Lower lobe of right lung (tissue), 2 donors: ENCODE measurements at regions not wholly inside any gene's neighbourhood (a gene's known extent, or its start where the extent isn't known, plus 50 kb on each side); places are given as distances from the start of the nearest gene placed in this dataset.

ENCODE experiments used
- ATAC-seq, 2 donors: fragments of 200-7000 bp; cut with Tn5 transposase; one replicate each; pipeline ENCODE4 v1.9.1; 2020 to 2022; ENCODE audit warnings: mild to moderate bottlenecking in 2 of 2, moderate library complexity in 2 of 2
- DNase-seq: peaks from one replicate; pipeline ENCODE4 v3.0.0-alpha.2; 2020
- H3K27ac ChIP-seq: fragments of 200-600 bp; one replicate; pipeline ENCODE4 v1.8.0; 2022
- H3K27me3 ChIP-seq: fragments of 200-600 bp; one replicate; pipeline ENCODE4 v1.8.0; 2022; ENCODE audit warnings: low read depth
- H3K36me3 ChIP-seq: fragments of 200-600 bp; one replicate; pipeline ENCODE4 v1.8.0; 2022; ENCODE audit warnings: mild to moderate bottlenecking
- H3K4me1 ChIP-seq: fragments of 200-600 bp; one replicate; pipeline ENCODE4 v1.8.0; 2022
- H3K4me3 ChIP-seq: fragments of 200-600 bp; one replicate; pipeline ENCODE4 v1.8.0; 2022; ENCODE audit warnings: mild to moderate bottlenecking
- H3K9me3 ChIP-seq: fragments of 200-600 bp; one replicate; pipeline ENCODE4 v1.8.0; 2022
- CTCF ChIP-seq: fragments of 200-600 bp; IDR thresholded peaks from one replicate; pipeline ENCODE4 v1.8.0; 2022; ENCODE audit warnings: antibody characterized with exemption, mild to moderate bottlenecking
- intact Hi-C: fragments of 100-400 bp; cut with DNase I; formaldehyde crosslinking; loops from one replicate; pipeline ENCODE4 v1.11.0; 2022
- donor health status: DM: no; HTN: yes; CAD: no; lungs with severe emphysema.

GRCh38 chr20:12896180-12896579 is 112.6 kb upstream of the SPTLC3 start:
- no peak for ATAC-seq
- TF ChIP-seq CTCF, result no peak

GRCh38 chr20:12902992-12903391 is 105.8 kb upstream of the SPTLC3 start:
- intact Hi-C loops, result no loop called here
- Histone ChIP-seq H3K27me3 (no peaks in the 10 kb centered on the region), H3K27ac (no peak overlapping the region), H3K36me3 (no peaks in the 10 kb centered on the region), H3K4me3 (no peak overlapping the region), H3K4me1 (no peaks in the 10 kb centered on the region), H3K9me3 (no peaks in the 10 kb centered on the region)
- TF ChIP-seq CTCF, result no peak
- DNase-seq, result no peak
- ATAC-seq, result no peak

More at GRCh38 chr20:12896180-12896579, 112.6 kb upstream of the SPTLC3 start:
- Histone ChIP-seq H3K4me3 (no peak overlapping the region), H3K9me3 (no peaks in the 10 kb centered on the region), H3K27ac (no peak overlapping the region), H3K4me1 (no peaks in the 10 kb centered on the region), H3K27me3 (no peaks in the 10 kb centered on the region), H3K36me3 (no peaks in the 10 kb centered on the region)
- intact Hi-C loops, result no loop called here
- no peak for DNase-seq

GRCh38 chr20:12906361-12906760 is 102.4 kb upstream of the SPTLC3 start:
- DNase-seq, result no peak
- no peaks in the 10 kb centered on the region for H3K4me1 ChIP-seq
- H3K27me3 ChIP-seq, result no peaks in the 10 kb centered on the region
- H3K27ac ChIP-seq, result no peak overlapping the region
- no peak for TF ChIP-seq CTCF
- H3K36me3 ChIP-seq, result no peaks in the 10 kb centered on the region
- no peak for ATAC-seq
- intact Hi-C loops, result no loop called here
- H3K4me3 ChIP-seq, result no peak overlapping the region
- no peaks in the 10 kb centered on the region for H3K9me3 ChIP-seq

- TF ChIP-seq CTCF, result no peak
- ATAC-seq, result no peak
- H3K36me3 ChIP-seq, result no peaks in the 10 kb centered on the region
Measured at GRCh38 chr20:12911372-12911771, 97.4 kb upstream of the SPTLC3 start.

GRCh38 chr20:12913781-12914443 is 94.9 kb upstream of the SPTLC3 start:
- H3K27me3 ChIP-seq, result no peaks in the 10 kb centered on the region
- no peak overlapping the region for H3K4me3 ChIP-seq
- TF ChIP-seq CTCF, result no peak
- H3K4me1 ChIP-seq, result no peaks in the 10 kb centered on the region
- no peaks in the 10 kb centered on the region for H3K9me3 ChIP-seq
- no peak overlapping the region for H3K27ac ChIP-seq
- intact Hi-C loops, result no loop called here
- ATAC-seq, result no peak
- no peaks in the 10 kb centered on the region for H3K36me3 ChIP-seq
- DNase-seq, result no peak

More at GRCh38 chr20:12911372-12911771, 97.4 kb upstream of the SPTLC3 start:
- no peaks in the 10 kb centered on the region for H3K9me3 ChIP-seq
- intact Hi-C loops, result no loop called here
- H3K4me3 ChIP-seq, result no peak overlapping the region
- no peaks in the 10 kb centered on the region for H3K27me3 ChIP-seq
- no peak overlapping the region for H3K27ac ChIP-seq
- H3K4me1 ChIP-seq, result no peaks in the 10 kb centered on the region
- DNase-seq, result no peak
